Putamen (tissue), 1 donor: ENCODE measurements at regions not wholly inside any gene's neighbourhood (a gene's known extent, or its start where the extent isn't known, plus 50 kb on each side); places are given as distances from the start of the nearest gene placed in this dataset.
"Not testable (repeated sequence)": the region's sequence is repeated elsewhere in the genome, so short reads cannot be mapped to it uniquely, and the experiment has no call there.

Experiments used
- DNase-seq: peaks from one replicate; pipeline ENCODE4 v3.0.0-alpha.2; 2016; ENCODE audit warnings: low spot score

GRCh38 chr6:27106382-27106781 lies 141.1 kb upstream of the PRSS16 start:
- DNase-seq: no peak

- DNase-seq: no peak
Measured at GRCh38 chr6:27111743-27112142, 135.8 kb upstream of the PRSS16 start.

- no peak for DNase-seq
Measured at GRCh38 chr6:27112974-27113373, 134.5 kb upstream of the PRSS16 start.

GRCh38 chr6:27119329-27119728 lies 128.2 kb upstream of the PRSS16 start:
- DNase-seq: no peak

- no peak for DNase-seq
Measured at GRCh38 chr6:27119761-27120160, 127.7 kb upstream of the PRSS16 start.

- DNase-seq: no peak
Measured at GRCh38 chr6:27121640-27122039, 125.9 kb upstream of the PRSS16 start.

- DNase-seq: no peak
Measured at GRCh38 chr6:27124252-27124657, 123.2 kb upstream of the PRSS16 start.

GRCh38 chr6:27126046-27126814 lies 121.3 kb upstream of the PRSS16 start:
- DNase-seq: no peak

- peak; percentile 72 for DNase-seq
Measured at GRCh38 chr6:27126815-27127537, 120.5 kb upstream of the PRSS16 start.

- not testable (repeated sequence) for DNase-seq
Measured at GRCh38 chr6:27127874-27128273, 119.6 kb upstream of the PRSS16 start.

GRCh38 chr6:27128311-27129094 lies 119.0 kb upstream of the PRSS16 start:
- no peak for DNase-seq

GRCh38 chr6:27129095-27129815 lies 118.2 kb upstream of the PRSS16 start:
- DNase-seq: no peak

- no peak for DNase-seq
Measured at GRCh38 chr6:27129917-27130316, 117.6 kb upstream of the PRSS16 start.

GRCh38 chr6:27130668-27131428 lies 116.7 kb upstream of the PRSS16 start:
- DNase-seq: no peak

GRCh38 chr6:27132282-27132531 lies 115.3 kb upstream of the PRSS16 start:
- not testable (repeated sequence) for DNase-seq

GRCh38 chr6:27132532-27133280 lies 114.8 kb upstream of the PRSS16 start:
- DNase-seq: peak; percentile 94

GRCh38 chr6:27133281-27134227 lies 113.9 kb upstream of the PRSS16 start:
- DNase-seq: no peak

- no peak for DNase-seq
Measured at GRCh38 chr6:27135087-27135657, 112.3 kb upstream of the PRSS16 start.

- no peak for DNase-seq
Measured at GRCh38 chr6:27136077-27136644, 111.3 kb upstream of the PRSS16 start.
